Kidney epithelial cell (primary cell): ENCODE measurements at regions not wholly inside any gene's neighbourhood (a gene's known extent, or its start where the extent isn't known, plus 50 kb on each side); places are given as distances from the start of the nearest gene placed in this dataset.

ENCODE experiments used
- DNase-seq: peaks from one replicate; pipeline ENCODE4 v3.0.0-alpha.2; 2010; ENCODE audit warnings: low read depth
- H3K27me3 ChIP-seq: 2 replicates; pipeline ENCODE4 v1.6.0; 2011; ENCODE audit warnings: low read length; ENCODE audit not compliant: control insufficient read depth, insufficient read depth
- H3K36me3 ChIP-seq: 2 replicates; pipeline ENCODE4 v1.5.1; 2011; ENCODE audit warnings: low read length; ENCODE audit not compliant: control insufficient read depth, insufficient read depth
- H3K4me3 ChIP-seq: 2 replicates; pipeline ENCODE4 v1.5.1; 2011; ENCODE audit warnings: low read depth, mild to moderate bottlenecking, control low read depth, low read length
- CTCF ChIP-seq: IDR thresholded peaks from 2 replicates; pipeline ENCODE4 v1.5.1; 2011; ENCODE audit warnings: mild to moderate bottlenecking, moderate library complexity, low read length, control low read depth, inconsistent platforms; ENCODE audit not compliant: insufficient read depth, poor library complexity, severe bottlenecking

GRCh38 chr3:31307131-31307785 is 225.5 kb upstream of the STT3B start:
- H3K36me3 ChIP-seq, result no peaks in the 10 kb centered on the region
- TF ChIP-seq CTCF, result no peak
- H3K27me3 ChIP-seq, result no peaks in the 10 kb centered on the region
- DNase-seq, result no peak
- no peak overlapping the region for H3K4me3 ChIP-seq

GRCh38 chr3:31311559-31311958 is 221.2 kb upstream of the STT3B start:
- DNase-seq, result no peak
- no peak for TF ChIP-seq CTCF
- no peaks in the 10 kb centered on the region for H3K27me3 ChIP-seq
- H3K36me3 ChIP-seq, result no peaks in the 10 kb centered on the region
- no peak overlapping the region for H3K4me3 ChIP-seq

GRCh38 chr3:31312400-31312799 is 220.3 kb upstream of the STT3B start:
- Histone ChIP-seq H3K27me3 (no peaks in the 10 kb centered on the region), H3K4me3 (no peak overlapping the region), H3K36me3 (no peaks in the 10 kb centered on the region)
- no peak for DNase-seq
- TF ChIP-seq CTCF, result no peak

- TF ChIP-seq CTCF, result no peak
- Histone ChIP-seq H3K4me3 (no peak overlapping the region), H3K36me3 (no peaks in the 10 kb centered on the region), H3K27me3 (no peaks in the 10 kb centered on the region)
- no peak for DNase-seq
Measured at GRCh38 chr3:31314258-31314657, 218.5 kb upstream of the STT3B start.

GRCh38 chr3:31319332-31319731 is 213.4 kb upstream of the STT3B start:
- Histone ChIP-seq H3K4me3 (no peak overlapping the region), H3K27me3 (no peaks in the 10 kb centered on the region), H3K36me3 (no peaks in the 10 kb centered on the region)
- TF ChIP-seq CTCF, result no peak
- no peak for DNase-seq

- Histone ChIP-seq H3K36me3 (no peaks in the 10 kb centered on the region), H3K4me3 (no peak overlapping the region), H3K27me3 (no peaks in the 10 kb centered on the region)
- no peak for DNase-seq
- no peak for TF ChIP-seq CTCF
Measured at GRCh38 chr3:31321620-31322019, 211.1 kb upstream of the STT3B start.
